HFFc6 (cell line): ENCODE measurements at regions not wholly inside any gene's neighbourhood (a gene's known extent, or its start where the extent isn't known, plus 50 kb on each side); places are given as distances from the start of the nearest gene placed in this dataset.

Source experiments
- DNase-seq: peaks from one replicate; pipeline ENCODE4 v3.0.0-alpha.2; 2018
- H3K27ac Mint-ChIP-seq: 2 replicates; pipeline ENCODE4 v1.8.0; 2020; ENCODE audit warnings: mild to moderate bottlenecking, mixed read lengths
- H3K27me3 Mint-ChIP-seq: 2 replicates; pipeline ENCODE4 v1.8.0; 2021; ENCODE audit warnings: mild to moderate bottlenecking, moderate library complexity, mixed read lengths; ENCODE audit not compliant: insufficient read depth
- H3K36me3 Mint-ChIP-seq: 2 replicates; pipeline ENCODE4 v1.8.0; 2021; ENCODE audit warnings: low read depth, mixed read lengths
- H3K4me1 Mint-ChIP-seq: 2 replicates; pipeline ENCODE4 v1.8.0; 2020; ENCODE audit warnings: low read depth, mixed read lengths
- H3K4me3 Mint-ChIP-seq: 2 replicates; pipeline ENCODE4 v1.8.0; 2020; ENCODE audit warnings: mild to moderate bottlenecking, moderate library complexity, mixed read lengths
- H3K9me3 Mint-ChIP-seq: 2 replicates; pipeline ENCODE4 v1.8.0; 2020; ENCODE audit warnings: mild to moderate bottlenecking, mixed read lengths
- TF ChIP-seq, protein P1 (sequence below): fragments of 200-600 bp; sonication (generic); IDR thresholded peaks from 2 replicates; pipeline ENCODE4 v1.5.0; 2021; ENCODE audit warnings: antibody characterized with exemption, mild to moderate bottlenecking

DNA sequence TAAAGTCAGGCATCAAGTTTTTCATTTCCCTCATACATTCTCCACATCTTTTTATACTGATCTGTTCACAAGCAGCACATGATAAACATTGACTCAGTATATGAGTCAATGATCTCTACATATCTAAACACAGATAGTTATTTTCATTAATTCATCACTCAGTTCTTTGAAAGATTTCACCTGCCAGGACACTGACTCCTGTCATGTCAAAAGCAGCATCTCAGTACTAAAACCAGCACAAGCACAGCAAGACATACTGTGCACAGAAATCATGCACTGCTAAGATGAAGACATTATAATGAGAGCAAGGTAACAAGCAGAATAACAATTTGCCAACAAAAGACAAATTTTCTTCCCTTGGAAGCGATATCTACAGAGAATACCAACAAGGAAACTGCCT lies 206.1 kb upstream of the COX7C start:
- TF ChIP-seq, protein P1, sequence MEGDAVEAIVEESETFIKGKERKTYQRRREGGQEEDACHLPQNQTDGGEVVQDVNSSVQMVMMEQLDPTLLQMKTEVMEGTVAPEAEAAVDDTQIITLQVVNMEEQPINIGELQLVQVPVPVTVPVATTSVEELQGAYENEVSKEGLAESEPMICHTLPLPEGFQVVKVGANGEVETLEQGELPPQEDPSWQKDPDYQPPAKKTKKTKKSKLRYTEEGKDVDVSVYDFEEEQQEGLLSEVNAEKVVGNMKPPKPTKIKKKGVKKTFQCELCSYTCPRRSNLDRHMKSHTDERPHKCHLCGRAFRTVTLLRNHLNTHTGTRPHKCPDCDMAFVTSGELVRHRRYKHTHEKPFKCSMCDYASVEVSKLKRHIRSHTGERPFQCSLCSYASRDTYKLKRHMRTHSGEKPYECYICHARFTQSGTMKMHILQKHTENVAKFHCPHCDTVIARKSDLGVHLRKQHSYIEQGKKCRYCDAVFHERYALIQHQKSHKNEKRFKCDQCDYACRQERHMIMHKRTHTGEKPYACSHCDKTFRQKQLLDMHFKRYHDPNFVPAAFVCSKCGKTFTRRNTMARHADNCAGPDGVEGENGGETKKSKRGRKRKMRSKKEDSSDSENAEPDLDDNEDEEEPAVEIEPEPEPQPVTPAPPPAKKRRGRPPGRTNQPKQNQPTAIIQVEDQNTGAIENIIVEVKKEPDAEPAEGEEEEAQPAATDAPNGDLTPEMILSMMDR = no peak
- H3K36me3 Mint-ChIP-seq = no peaks in the 10 kb centered on the region
- peaks cover 20% of the 10 kb centered on the region for H3K9me3 Mint-ChIP-seq
- no peak overlapping the region for H3K27ac Mint-ChIP-seq
- H3K27me3 Mint-ChIP-seq = no peaks in the 10 kb centered on the region; the same call in 1 of the 2 replicates
- DNase-seq = no peak
- no peak overlapping the region for H3K4me3 Mint-ChIP-seq
- no peaks in the 10 kb centered on the region for H3K4me1 Mint-ChIP-seq

DNA sequence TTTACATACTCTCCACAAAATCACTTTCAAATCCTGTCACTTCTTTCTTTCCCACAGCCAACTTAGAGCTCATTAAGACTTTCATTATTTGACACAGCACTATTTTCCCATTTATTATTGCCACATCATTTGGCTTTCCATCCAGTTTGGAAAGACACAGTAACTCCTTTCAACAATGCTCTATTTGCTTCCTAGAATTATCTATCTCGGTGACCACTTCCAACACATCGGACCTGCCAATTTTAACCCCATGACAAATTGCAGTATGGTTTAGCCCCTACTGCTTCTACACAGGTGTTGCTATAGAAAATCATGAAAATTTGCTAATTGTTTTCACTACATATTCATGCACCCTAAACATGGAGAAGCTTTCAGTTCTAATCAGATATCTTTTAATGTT lies 190.6 kb upstream of the COX7C start:
- H3K4me1 Mint-ChIP-seq = no peaks in the 10 kb centered on the region
- H3K9me3 Mint-ChIP-seq = peaks cover 18% of the 10 kb centered on the region
- H3K27ac Mint-ChIP-seq = no peak overlapping the region
- no peak overlapping the region for H3K4me3 Mint-ChIP-seq
- no peaks in the 10 kb centered on the region for H3K36me3 Mint-ChIP-seq
- no peaks in the 10 kb centered on the region for H3K27me3 Mint-ChIP-seq
- TF ChIP-seq, protein P1 = no peak
- DNase-seq = no peak

DNA sequence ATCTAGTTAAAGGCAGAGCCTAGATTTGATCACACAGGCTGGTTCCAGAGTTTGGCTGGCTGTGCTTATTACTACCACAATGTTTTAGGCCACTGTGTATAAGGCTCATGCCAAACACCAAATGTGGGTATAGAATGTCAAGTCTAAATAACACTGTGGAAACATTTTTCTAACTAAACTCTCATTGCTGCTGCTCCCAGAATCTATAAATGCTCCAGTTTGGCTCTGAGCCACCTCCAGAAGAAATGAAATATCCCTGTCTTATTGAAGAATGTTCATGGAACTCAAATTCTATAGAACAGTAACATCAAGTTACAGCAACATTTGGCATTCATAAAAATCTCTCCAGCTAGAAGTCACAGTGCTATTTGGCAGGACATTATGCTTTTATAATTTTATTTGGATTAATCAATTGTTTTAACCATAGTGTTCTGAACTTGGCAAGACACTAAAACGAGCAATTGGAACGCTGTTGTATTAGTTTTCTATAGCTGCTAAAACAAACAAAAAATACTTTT lies 178.1 kb upstream of the COX7C start:
- no peak overlapping the region for H3K4me3 Mint-ChIP-seq
- H3K9me3 Mint-ChIP-seq = peaks cover 16% of the 10 kb centered on the region
- no peak overlapping the region for H3K27ac Mint-ChIP-seq
- H3K36me3 Mint-ChIP-seq = no peaks in the 10 kb centered on the region
- no peaks in the 10 kb centered on the region for H3K4me1 Mint-ChIP-seq
- DNase-seq = no peak
- H3K27me3 Mint-ChIP-seq = no peaks in the 10 kb centered on the region
- TF ChIP-seq, protein P1 = no peak

DNA sequence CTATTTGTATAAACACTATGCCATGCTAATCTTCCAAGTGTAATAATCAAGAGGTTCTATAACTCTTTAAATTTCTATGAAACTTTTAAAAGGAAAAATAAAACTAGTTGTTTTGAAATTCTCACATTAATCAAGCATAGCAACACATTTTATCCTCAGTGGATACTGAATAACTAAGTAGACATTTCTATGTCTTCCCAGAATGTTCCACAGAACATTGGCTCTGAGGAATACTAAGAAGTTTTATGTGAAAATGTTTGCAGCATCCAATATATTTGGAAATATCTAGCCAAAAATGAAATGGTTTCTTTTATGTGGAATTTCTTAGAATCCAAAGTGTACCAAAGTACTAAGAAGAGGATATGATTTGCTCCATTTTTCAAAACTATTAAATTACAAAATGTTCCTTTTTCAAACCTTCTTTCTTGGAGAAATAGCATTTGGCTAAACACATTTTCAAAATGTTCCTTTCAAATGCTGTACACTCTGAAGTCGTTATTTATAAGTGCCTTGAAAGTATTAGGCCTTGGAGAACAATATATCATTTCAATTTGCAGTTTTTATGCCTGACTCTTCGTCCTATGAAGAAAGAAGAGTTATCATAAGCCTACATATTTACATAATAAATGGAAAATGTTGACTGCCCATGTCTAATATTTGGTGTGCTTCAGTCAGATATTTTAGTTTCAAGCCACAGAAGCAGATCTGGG lies 175.6 kb upstream of the COX7C start:
- Mint-ChIP-seq H3K4me3 (no peak overlapping the region), H3K4me1 (no peaks in the 10 kb centered on the region), H3K9me3 (peaks cover 20% of the 10 kb centered on the region), H3K27ac (no peak overlapping the region), H3K27me3 (no peaks in the 10 kb centered on the region), H3K36me3 (no peaks in the 10 kb centered on the region)
- DNase-seq = no peak
- TF ChIP-seq, protein P1 = no peak

DNA sequence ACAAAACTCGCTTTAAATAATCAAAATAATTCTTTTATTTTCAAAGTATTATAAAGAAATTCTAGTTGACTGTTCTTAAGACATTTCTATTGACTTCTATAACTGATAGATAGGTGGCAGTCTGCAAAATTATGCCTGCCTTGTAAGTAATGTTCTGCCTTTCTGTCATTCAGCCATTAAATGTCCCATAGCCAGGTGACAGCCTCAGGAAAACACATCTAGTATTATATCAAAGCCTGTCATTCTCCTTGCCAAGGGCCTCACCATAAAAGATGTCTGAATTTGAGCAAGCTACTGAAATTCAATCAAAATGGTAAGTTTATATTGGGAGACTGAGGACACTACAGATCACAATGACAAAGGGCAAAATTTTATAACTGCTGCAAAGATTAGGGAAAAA lies 170.4 kb upstream of the COX7C start:
- no peaks in the 10 kb centered on the region for H3K4me1 Mint-ChIP-seq
- H3K36me3 Mint-ChIP-seq = no peaks in the 10 kb centered on the region

More for the DNA sequence above, 170.4 kb upstream of the COX7C start:
- Mint-ChIP-seq H3K9me3 (peaks cover 32% of the 10 kb centered on the region), H3K27ac (no peak overlapping the region), H3K4me3 (no peak overlapping the region), H3K27me3 (no peaks in the 10 kb centered on the region)
- no peak for DNase-seq
- TF ChIP-seq, protein P1 = no peak
